GM18861 (cell line): ENCODE measurements at regions not wholly inside any gene's neighbourhood (a gene's known extent, or its start where the extent isn't known, plus 50 kb on each side); places are given as distances from the start of the nearest gene placed in this dataset.

ENCODE experiments used
- ATAC-seq: cut with Tn5 transposase; IDR thresholded peaks from one replicate; pipeline ENCODE4 v1.9.1; 2021; ENCODE audit not compliant: unreplicated experiment

- no peak for ATAC-seq
Measured at GRCh38 chr2:176535467-176536113, 266.3 kb downstream of the MTX2 start.

GRCh38 chr2:176536439-176537133 lies 267.3 kb downstream of the MTX2 start:
- no peak for ATAC-seq

GRCh38 chr2:176537932-176538331 lies 268.7 kb downstream of the MTX2 start:
- no peak for ATAC-seq

GRCh38 chr2:176540995-176541394 lies 271.8 kb downstream of the MTX2 start:
- ATAC-seq = no peak

- no peak for ATAC-seq
Measured at GRCh38 chr2:176542476-176542875, 273.2 kb downstream of the MTX2 start.

- no peak for ATAC-seq
Measured at GRCh38 chr2:176544557-176544956, 275.3 kb downstream of the MTX2 start.

GRCh38 chr2:176544991-176545956 lies 276.0 kb downstream of the MTX2 start:
- no peak for ATAC-seq

GRCh38 chr2:176546550-176546949 lies 277.3 kb downstream of the MTX2 start:
- no peak for ATAC-seq

GRCh38 chr2:176552501-176553135 lies 283.4 kb downstream of the MTX2 start:
- no peak for ATAC-seq

- ATAC-seq = no peak
Measured at GRCh38 chr2:176553685-176554100, 284.5 kb downstream of the MTX2 start.

GRCh38 chr2:176554101-176555048 lies 285.1 kb downstream of the MTX2 start:
- ATAC-seq = peak; percentile 58

- ATAC-seq = no peak
Measured at GRCh38 chr2:176555112-176555511, 285.9 kb downstream of the MTX2 start.

- ATAC-seq = no peak
Measured at GRCh38 chr2:176555781-176556180, 286.5 kb downstream of the MTX2 start.

- no peak for ATAC-seq
Measured at GRCh38 chr2:176556373-176556772, 287.1 kb downstream of the MTX2 start.

- no peak for ATAC-seq
Measured at GRCh38 chr2:176557821-176558220, 288.6 kb downstream of the MTX2 start.

- ATAC-seq = no peak
Measured at GRCh38 chr2:176558574-176559140, 289.4 kb downstream of the MTX2 start.

GRCh38 chr2:176560296-176560695 lies 291.1 kb downstream of the MTX2 start:
- ATAC-seq = no peak

GRCh38 chr2:176561706-176562105 lies 292.5 kb downstream of the MTX2 start:
- no peak for ATAC-seq

- no peak for ATAC-seq
Measured at GRCh38 chr2:176562359-176563078, 293.3 kb downstream of the MTX2 start.
